Glomerular endothelial cell (primary cell): ENCODE measurements at regions not wholly inside any gene's neighbourhood (a gene's known extent, or its start where the extent isn't known, plus 50 kb on each side); places are given as distances from the start of the nearest gene placed in this dataset.
A peak's percentile ranks its signal among the peaks of the same experiment; 100 is the strongest.
"Not testable (repeated sequence)": the region's sequence is repeated elsewhere in the genome, so short reads cannot be mapped to it uniquely, and the experiment has no call there.

ENCODE experiments used
- DNase-seq: peaks from one replicate; pipeline ENCODE4 v3.0.0-alpha.2; 2011; ENCODE audit warnings: low read depth, low spot score; ENCODE audit errors: extremely low read depth

- no peak for DNase-seq
These were observed 106.0 kb downstream of the CXCL12 start for GRCh38 chr10:44278837-44279324.

- not testable (repeated sequence) for DNase-seq
These were observed 116.4 kb downstream of the CXCL12 start for GRCh38 chr10:44268435-44268948.

GRCh38 chr10:44267007-44267406 is 117.9 kb downstream of the CXCL12 start:
- DNase-seq = no peak

- DNase-seq = no peak
These were observed 120.7 kb downstream of the CXCL12 start for GRCh38 chr10:44264244-44264643.

GRCh38 chr10:44263771-44264170 is 121.1 kb downstream of the CXCL12 start:
- no peak for DNase-seq

DNA sequence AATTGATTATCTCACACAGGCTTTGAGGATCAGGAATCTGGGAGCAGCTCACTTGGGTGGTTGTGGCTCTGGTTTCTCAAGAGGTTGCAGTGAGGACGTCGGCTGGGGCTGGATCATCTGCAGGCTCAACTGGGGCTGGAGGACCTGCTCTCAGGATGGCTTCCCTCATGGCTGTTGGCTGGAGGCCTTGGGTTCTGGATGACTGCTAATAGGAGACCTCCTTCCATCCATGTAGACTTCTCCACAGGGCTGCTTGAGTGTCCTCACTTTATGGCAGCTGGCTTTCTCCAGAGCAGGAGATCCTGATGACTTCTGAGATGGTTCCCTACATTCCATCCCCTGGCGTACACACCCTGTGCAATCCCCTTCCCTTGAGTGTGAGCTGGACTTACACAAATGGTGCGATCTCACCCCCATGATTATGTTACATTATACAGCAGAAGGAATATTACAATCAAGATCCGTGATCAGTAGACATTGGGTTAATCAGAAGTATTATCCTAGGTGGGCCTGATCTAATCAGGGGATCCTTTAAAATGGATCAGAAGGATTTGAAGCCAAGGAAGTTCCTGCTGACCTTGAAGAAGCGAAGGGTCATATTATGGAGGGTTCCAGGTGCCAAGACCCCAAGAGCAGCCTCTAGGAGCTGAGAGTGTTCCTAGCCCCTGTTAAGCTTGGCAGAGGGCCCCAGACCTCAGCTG is 122.2 kb downstream of the CXCL12 start:
- DNase-seq = no peak

DNA sequence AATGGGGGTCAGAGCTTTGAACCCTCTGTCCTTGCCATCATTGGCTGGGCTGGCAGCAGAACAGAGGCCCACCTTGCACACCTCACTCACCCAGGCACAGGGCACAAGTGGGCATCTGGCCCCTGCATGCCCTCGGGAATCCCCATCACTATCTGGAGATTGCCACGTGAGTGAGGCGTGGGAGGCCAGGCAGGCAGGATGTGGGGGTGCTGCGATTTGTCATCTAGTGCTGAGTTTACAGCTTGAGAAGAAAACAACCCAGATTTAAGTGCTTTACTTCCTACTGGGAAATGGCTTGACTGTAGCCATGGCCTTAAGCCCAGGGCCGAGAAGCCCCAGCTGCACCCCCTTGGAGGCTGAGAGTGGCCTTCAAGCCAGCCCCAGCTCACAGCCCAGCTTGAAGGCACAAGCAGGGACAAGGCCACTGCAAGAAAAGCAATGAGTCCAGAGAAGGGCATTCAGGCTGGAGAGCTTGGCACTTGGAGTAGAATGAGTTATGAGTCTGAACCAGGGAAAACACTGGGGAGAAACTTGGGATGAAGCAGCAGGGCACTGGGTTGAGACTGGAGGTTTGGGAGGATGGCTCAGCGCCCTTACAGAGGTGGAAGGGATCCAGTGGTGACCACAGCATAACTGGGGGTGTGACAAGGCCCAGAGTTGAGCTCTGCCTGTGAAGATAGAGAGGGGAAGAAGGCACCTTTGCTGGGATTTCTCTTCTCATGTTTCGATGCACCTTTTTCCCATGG is 123.0 kb downstream of the CXCL12 start:
- DNase-seq = no peak

DNA sequence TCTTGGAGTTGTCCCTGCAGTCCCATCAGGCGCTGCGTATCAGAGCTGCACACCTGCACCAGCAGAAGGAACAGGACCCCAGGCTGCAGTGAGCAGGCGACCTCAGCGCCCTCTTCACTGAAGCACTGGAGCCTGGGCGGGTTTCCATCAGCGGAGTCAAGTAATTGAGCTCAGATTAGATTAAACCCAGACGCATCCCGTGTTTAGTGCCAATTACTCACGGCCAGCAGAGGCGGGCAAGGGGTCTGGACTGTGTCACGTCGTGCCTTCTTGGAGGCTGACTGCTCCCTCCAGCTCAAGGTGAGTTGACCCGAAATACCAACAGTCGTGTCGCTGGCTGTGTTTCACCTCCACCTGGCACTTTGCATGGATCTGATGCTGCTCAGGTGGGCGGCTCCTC is 123.6 kb downstream of the CXCL12 start:
- DNase-seq = no peak

DNA sequence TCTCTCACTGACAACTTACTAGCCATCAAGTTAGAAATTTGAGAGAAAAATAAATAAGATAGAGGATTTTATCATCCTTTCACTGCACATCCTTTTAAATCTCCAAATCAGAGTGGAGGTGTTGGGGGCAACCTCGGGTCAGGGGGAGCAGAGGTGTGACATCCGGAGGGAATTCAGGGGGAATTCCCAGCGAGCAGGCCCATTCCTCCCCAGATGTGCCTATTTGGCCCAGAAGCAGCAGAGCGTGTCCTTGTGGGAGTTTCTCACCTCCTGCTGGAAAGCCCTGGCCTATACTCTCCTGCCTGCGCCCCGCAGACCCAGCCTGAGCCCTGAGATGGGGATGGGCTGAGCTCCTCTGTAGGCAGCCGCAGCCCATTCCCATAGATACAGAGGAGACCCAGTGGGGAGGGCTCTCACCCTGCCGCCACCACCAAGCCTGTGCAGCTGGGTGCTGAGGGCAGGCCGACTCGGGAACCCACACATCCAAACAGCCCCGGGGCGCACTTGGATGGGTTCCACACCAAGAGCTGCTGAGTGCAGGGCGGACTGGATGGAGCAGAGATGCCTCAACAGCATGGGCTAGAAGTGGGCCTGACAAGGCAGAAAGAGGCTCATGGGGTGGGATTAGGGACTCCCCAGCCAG is 124.5 kb downstream of the CXCL12 start:
- no peak for DNase-seq

DNA sequence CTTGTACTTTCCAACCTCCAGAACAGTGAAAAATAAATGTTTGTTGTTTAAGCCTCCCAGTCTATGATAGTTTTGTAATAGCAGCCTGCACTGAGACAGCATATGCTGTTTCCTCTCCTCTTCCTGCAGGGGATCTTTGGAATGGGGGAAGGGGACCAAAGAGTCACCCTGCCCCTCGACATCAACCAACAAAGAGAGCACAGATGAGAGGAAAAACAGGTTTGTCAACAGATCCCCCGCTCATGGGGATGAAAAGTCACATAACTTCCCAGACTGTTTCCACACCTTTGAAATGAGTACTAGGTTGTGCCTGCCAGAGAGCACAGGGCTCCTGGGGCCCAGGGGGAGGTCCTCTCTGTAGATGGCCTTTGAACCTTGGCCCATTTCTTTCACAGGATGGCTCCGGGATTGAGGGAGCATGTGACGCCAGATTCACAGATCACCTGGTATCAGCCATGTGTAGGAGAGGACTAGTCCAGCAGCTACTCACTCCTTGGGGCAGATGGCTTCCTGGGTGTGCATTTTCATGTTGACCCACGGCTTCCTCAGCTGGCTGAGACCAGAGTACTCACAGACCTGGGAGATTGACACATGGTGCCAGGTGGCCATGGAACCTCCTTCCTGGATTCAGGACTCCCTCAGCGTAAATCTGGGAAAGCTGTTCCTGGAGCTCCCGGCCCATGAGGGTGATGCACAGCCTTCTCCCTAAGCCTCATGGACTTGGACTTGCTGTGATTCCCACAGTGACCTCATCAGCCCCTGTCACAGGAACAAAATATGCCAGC is 125.6 kb downstream of the CXCL12 start:
- DNase-seq = no peak

- no peak for DNase-seq
These were observed 126.3 kb downstream of the CXCL12 start for GRCh38 chr10:44258460-44259089.

DNA sequence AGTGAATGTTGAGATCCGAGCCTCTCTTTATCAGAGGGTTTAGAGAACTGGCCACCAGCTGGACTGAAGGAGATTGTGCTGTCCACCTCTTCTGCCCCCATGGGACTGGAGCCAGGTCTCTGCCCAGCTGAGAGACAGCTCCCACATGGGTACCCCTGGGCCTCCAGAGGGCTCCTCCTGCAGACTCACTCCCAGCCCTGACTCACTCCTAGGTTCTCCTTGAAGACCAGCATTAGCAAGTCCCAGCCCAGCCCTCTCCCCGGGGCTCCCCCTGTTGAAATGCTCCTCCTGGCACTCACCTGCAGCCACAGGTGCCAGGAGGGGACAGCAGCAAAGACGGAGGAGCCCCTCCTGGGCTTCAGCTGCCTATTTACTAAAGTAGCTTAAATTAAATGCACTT is 126.9 kb downstream of the CXCL12 start:
- DNase-seq = no peak

- peak; percentile 1 for DNase-seq
These were observed 131.0 kb downstream of the CXCL12 start for GRCh38 chr10:44253769-44254462.

DNA sequence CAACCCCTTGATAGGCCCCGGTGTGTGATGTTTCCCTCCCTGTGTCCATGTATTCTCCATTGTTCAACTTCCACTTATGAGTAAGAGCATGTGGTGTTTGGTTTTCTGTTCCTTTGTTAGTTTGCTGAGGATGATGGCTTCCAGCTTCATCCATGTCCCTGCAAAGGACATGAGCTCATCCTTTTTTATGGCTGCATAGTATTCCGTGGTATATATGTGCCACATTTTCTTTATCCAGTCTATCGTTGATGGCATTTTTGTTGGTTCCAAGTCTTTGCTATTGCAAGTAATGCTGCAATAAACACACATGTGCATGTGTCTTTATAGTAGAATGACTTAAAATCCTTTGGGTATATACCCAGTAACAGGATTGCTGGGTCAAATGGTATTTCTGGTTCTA is 132.3 kb downstream of the CXCL12 start:
- not testable (repeated sequence) for DNase-seq

GRCh38 chr10:44249933-44250332 is 135.0 kb downstream of the CXCL12 start:
- DNase-seq = not testable (repeated sequence)

DNA sequence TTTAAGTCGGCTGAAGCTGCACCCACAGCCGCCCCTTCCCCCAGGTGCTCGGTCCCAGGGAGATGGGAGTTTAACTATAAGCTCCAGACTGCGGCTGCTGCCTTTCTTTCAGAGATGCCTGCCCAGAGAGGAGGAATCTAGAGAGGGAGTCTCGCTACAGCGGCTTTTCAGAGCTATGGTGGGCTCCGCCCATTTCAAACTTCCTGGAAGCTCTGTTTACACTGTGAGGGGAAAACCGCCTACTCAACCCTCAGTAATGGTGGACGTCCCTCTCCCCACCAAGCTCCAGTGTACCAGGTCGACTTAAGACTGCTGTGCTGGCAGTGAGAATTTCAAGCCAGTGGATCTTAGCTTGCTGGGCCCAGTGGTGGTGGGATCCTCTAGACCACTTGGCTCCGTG is 135.4 kb downstream of the CXCL12 start:
- no peak for DNase-seq

DNA sequence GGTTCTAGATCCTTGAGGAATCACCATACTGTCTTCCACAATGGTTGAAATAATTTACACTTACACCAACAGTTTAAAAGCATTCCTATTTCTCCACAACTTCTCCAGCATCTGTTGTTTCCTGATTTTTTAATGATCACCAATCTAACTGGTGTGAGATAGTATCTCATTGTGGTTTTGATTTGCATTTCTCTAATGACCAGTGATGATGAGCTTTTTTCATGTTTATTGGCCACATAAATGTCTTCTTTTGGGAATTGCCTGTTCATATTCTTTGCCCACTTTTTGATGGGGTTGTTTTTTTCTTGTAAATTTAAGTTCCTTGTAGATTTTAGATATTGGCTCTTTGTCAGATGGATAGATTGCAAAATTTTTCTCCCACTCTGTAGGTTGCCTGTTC is 138.2 kb downstream of the CXCL12 start:
- DNase-seq = not testable (repeated sequence)

DNA sequence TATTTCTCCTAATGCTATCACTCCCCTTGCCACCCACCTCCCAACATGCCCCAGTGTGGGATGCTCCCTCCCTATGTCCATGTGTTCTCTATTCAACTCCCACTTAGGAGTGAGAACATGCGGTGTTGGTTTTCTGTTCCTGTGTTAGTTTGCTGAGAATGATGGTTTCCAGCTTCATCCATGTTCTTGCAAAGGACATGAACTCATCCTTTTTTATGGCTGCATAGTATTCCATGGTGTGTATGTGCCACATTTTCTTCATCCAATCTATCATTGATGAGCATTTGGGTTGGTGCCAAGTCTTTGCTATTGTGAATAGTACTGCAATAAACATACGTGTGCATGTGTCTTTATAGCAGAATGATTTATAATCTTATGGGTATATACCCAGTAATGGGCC is 138.6 kb downstream of the CXCL12 start:
- not testable (repeated sequence) for DNase-seq

- no peak for DNase-seq
These were observed 139.3 kb downstream of the CXCL12 start for GRCh38 chr10:44245601-44245938.
